Activated naive CD4-positive, alpha-beta T cell treated with anti-CD3 and anti-CD28 coated beads, Interleukin-2, amount 10 ng/mL, durations not matched to agents 7 days and 5 days (primary cell): ENCODE measurements at regions not wholly inside any gene's neighbourhood (a gene's known extent, or its start where the extent isn't known, plus 50 kb on each side); places are given as distances from the start of the nearest gene placed in this dataset.

ENCODE experiments used
- CTCF ChIA-PET: fragments of 350-600 bp; sonication (Branson Sonifier 250); formaldehyde crosslinking; loops from one replicate; lab custom pipeline; 2021; ENCODE audit warnings: antibody characterized with exemption; lab: Charles Lee
- DNase-seq: peaks from one replicate; pipeline ENCODE4 v3.0.0-alpha.2; 2020
- H3K27ac Mint-ChIP-seq: one replicate; pipeline ENCODE4 v1.8.0; 2021; ENCODE audit warnings: mild to moderate bottlenecking, moderate library complexity, mixed read lengths
- H3K27me3 Mint-ChIP-seq: one replicate; pipeline ENCODE4 v1.8.0; 2021; ENCODE audit warnings: mild to moderate bottlenecking, mixed read lengths
- H3K36me3 Mint-ChIP-seq: one replicate; pipeline ENCODE4 v1.8.0; 2021; ENCODE audit warnings: mixed read lengths
- H3K4me1 Mint-ChIP-seq: one replicate; pipeline ENCODE4 v1.8.0; 2021; ENCODE audit warnings: mixed read lengths
- H3K4me3 Mint-ChIP-seq: one replicate; pipeline ENCODE4 v1.8.0; 2021; ENCODE audit warnings: mild to moderate bottlenecking, moderate library complexity, mixed read lengths
- H3K9me3 Mint-ChIP-seq: one replicate; pipeline ENCODE4 v1.8.0; 2021; ENCODE audit warnings: mixed read lengths

GRCh38 chr6:148238713-148239112 lies 103.9 kb upstream of the SASH1 start:
- Mint-ChIP-seq H3K4me3 (no peak overlapping the region), H3K27me3 (peaks cover 4% of the 10 kb centered on the region), H3K4me1 (no peaks in the 10 kb centered on the region), H3K9me3 (no peaks in the 10 kb centered on the region), H3K27ac (no peak overlapping the region), H3K36me3 (no peaks in the 10 kb centered on the region)
- CTCF ChIA-PET, result interaction anchor here (0.5 kb wide), 1 partner anchor 59 kb away, joined by 3 read pairs; no protein-coding TSS in a partner anchor
- DNase-seq, result no peak

GRCh38 chr6:148239215-148239614 lies 103.4 kb upstream of the SASH1 start:
- no peaks in the 10 kb centered on the region for H3K9me3 Mint-ChIP-seq
- no peak overlapping the region for H3K27ac Mint-ChIP-seq
- H3K4me3 Mint-ChIP-seq, result no peak overlapping the region
- no peaks in the 10 kb centered on the region for H3K4me1 Mint-ChIP-seq
- H3K36me3 Mint-ChIP-seq, result no peaks in the 10 kb centered on the region
- CTCF ChIA-PET, result no interaction called here
- DNase-seq, result no peak
- peaks cover 7% of the 10 kb centered on the region for H3K27me3 Mint-ChIP-seq

- Mint-ChIP-seq H3K9me3 (no peaks in the 10 kb centered on the region), H3K27me3 (peaks cover 7% of the 10 kb centered on the region), H3K36me3 (no peaks in the 10 kb centered on the region), H3K27ac (no peak overlapping the region), H3K4me1 (no peaks in the 10 kb centered on the region), H3K4me3 (no peak overlapping the region)
- CTCF ChIA-PET, result no interaction called here
- no peak for DNase-seq
Observed at GRCh38 chr6:148239801-148240460, 102.7 kb upstream of the SASH1 start.

- no peaks in the 10 kb centered on the region for H3K9me3 Mint-ChIP-seq
- H3K36me3 Mint-ChIP-seq, result no peaks in the 10 kb centered on the region
- H3K27me3 Mint-ChIP-seq, result peaks cover 7% of the 10 kb centered on the region
- no peaks in the 10 kb centered on the region for H3K4me1 Mint-ChIP-seq
- H3K4me3 Mint-ChIP-seq, result no peak overlapping the region
- no peak for DNase-seq
- H3K27ac Mint-ChIP-seq, result no peak overlapping the region
- CTCF ChIA-PET, result no interaction called here
Observed at GRCh38 chr6:148240461-148240840, 102.2 kb upstream of the SASH1 start.

GRCh38 chr6:148240861-148241477 lies 101.7 kb upstream of the SASH1 start:
- Mint-ChIP-seq H3K27ac (no peak overlapping the region), H3K9me3 (no peaks in the 10 kb centered on the region), H3K4me3 (no peak overlapping the region), H3K36me3 (no peaks in the 10 kb centered on the region), H3K4me1 (no peaks in the 10 kb centered on the region), H3K27me3 (peaks cover 7% of the 10 kb centered on the region)
- no peak for DNase-seq
- CTCF ChIA-PET, result no interaction called here

GRCh38 chr6:148242180-148242579 lies 100.5 kb upstream of the SASH1 start:
- Mint-ChIP-seq H3K4me1 (no peaks in the 10 kb centered on the region), H3K9me3 (no peaks in the 10 kb centered on the region), H3K27ac (no peak overlapping the region), H3K4me3 (no peak overlapping the region), H3K36me3 (no peaks in the 10 kb centered on the region), H3K27me3 (peaks cover 7% of the 10 kb centered on the region)
- DNase-seq, result no peak
- CTCF ChIA-PET, result interaction anchor here (1.3 kb wide), 1 partner anchor 65 kb away, joined by 5 read pairs; no protein-coding TSS in a partner anchor

GRCh38 chr6:148244217-148244935 lies 98.3 kb upstream of the SASH1 start:
- Mint-ChIP-seq H3K27me3 (peaks cover 7% of the 10 kb centered on the region), H3K27ac (no peak overlapping the region), H3K9me3 (no peaks in the 10 kb centered on the region), H3K36me3 (no peaks in the 10 kb centered on the region), H3K4me3 (no peak overlapping the region), H3K4me1 (no peaks in the 10 kb centered on the region)
- DNase-seq, result no peak
- CTCF ChIA-PET, result no interaction called here

GRCh38 chr6:148247386-148248063 lies 95.1 kb upstream of the SASH1 start:
- Mint-ChIP-seq H3K4me1 (no peaks in the 10 kb centered on the region), H3K9me3 (no peaks in the 10 kb centered on the region), H3K27ac (no peak overlapping the region), H3K36me3 (no peaks in the 10 kb centered on the region), H3K4me3 (no peak overlapping the region), H3K27me3 (peaks cover 7% of the 10 kb centered on the region)
- no peak for DNase-seq
- CTCF ChIA-PET, result interaction anchor here (0.7 kb wide), 1 partner anchor 70 kb away, joined by 3 read pairs; no protein-coding TSS in a partner anchor

- Mint-ChIP-seq H3K4me1 (no peaks in the 10 kb centered on the region), H3K27me3 (peaks cover 4% of the 10 kb centered on the region), H3K4me3 (no peak overlapping the region), H3K27ac (no peak overlapping the region), H3K36me3 (no peaks in the 10 kb centered on the region), H3K9me3 (no peaks in the 10 kb centered on the region)
- no peak for DNase-seq
- CTCF ChIA-PET, result no interaction called here
Observed at GRCh38 chr6:148249160-148249559, 93.5 kb upstream of the SASH1 start.

- CTCF ChIA-PET, result interaction anchor here (0.6 to 4.3 kb wide), 5 partner anchors 70 to 442 kb away, joined by 3 to 27 read pairs (median 6); no protein-coding TSS in a partner anchor
Observed at GRCh38 chr6:148249679-148250375, 92.8 kb upstream of the SASH1 start.

GRCh38 chr6:148250975-148251685 lies 91.5 kb upstream of the SASH1 start:
- no peak overlapping the region for H3K4me3 Mint-ChIP-seq
- H3K9me3 Mint-ChIP-seq, result no peaks in the 10 kb centered on the region
- no peak overlapping the region for H3K27ac Mint-ChIP-seq
- CTCF ChIA-PET, result interaction anchor here (0.6 to 4.3 kb wide), 5 partner anchors 71 to 441 kb away, joined by 3 to 27 read pairs (median 6); no protein-coding TSS in a partner anchor
- H3K4me1 Mint-ChIP-seq, result no peaks in the 10 kb centered on the region
- H3K36me3 Mint-ChIP-seq, result no peaks in the 10 kb centered on the region
- peaks cover 4% of the 10 kb centered on the region for H3K27me3 Mint-ChIP-seq
- no peak for DNase-seq

More at GRCh38 chr6:148249679-148250375, 92.8 kb upstream of the SASH1 start:
- H3K36me3 Mint-ChIP-seq, result no peaks in the 10 kb centered on the region
- H3K27me3 Mint-ChIP-seq, result peaks cover 4% of the 10 kb centered on the region
- no peak overlapping the region for H3K27ac Mint-ChIP-seq
- H3K9me3 Mint-ChIP-seq, result no peaks in the 10 kb centered on the region
- no peak overlapping the region for H3K4me3 Mint-ChIP-seq
- no peaks in the 10 kb centered on the region for H3K4me1 Mint-ChIP-seq
- DNase-seq, result no peak

GRCh38 chr6:148251891-148252290 lies 90.7 kb upstream of the SASH1 start:
- CTCF ChIA-PET, result interaction anchor here (4.3 kb wide), 1 partner anchor 75 kb away, joined by 27 read pairs; no protein-coding TSS in a partner anchor
- no peaks in the 10 kb centered on the region for H3K9me3 Mint-ChIP-seq
- no peaks in the 10 kb centered on the region for H3K36me3 Mint-ChIP-seq
- DNase-seq, result no peak
- H3K27ac Mint-ChIP-seq, result no peak overlapping the region
- no peak overlapping the region for H3K4me3 Mint-ChIP-seq
- peaks cover 4% of the 10 kb centered on the region for H3K27me3 Mint-ChIP-seq
- H3K4me1 Mint-ChIP-seq, result no peaks in the 10 kb centered on the region

- Mint-ChIP-seq H3K27ac (no peak overlapping the region), H3K4me1 (no peaks in the 10 kb centered on the region), H3K9me3 (no peaks in the 10 kb centered on the region), H3K4me3 (no peak overlapping the region), H3K27me3 (peaks cover 8% of the 10 kb centered on the region), H3K36me3 (no peaks in the 10 kb centered on the region)
- CTCF ChIA-PET, result no interaction called here
- no peak for DNase-seq
Observed at GRCh38 chr6:148257810-148258209, 84.8 kb upstream of the SASH1 start.
